Brain microvascular endothelial cell (primary cell): ENCODE measurements at regions not wholly inside any gene's neighbourhood (a gene's known extent, or its start where the extent isn't known, plus 50 kb on each side); places are given as distances from the start of the nearest gene placed in this dataset.

Experiments used
- DNase-seq: peaks from one replicate; pipeline ENCODE4 v3.0.0-alpha.2; 2020
- H3K27ac ChIP-seq: fragments of 250-450 bp; sonication (Bioruptor Pico); 2 replicates; pipeline ENCODE4 v1.5.1; 2020; ENCODE audit warnings: mild to moderate bottlenecking, moderate library complexity
- H3K27me3 ChIP-seq: fragments of 250-450 bp; sonication (Bioruptor Pico); replicated peaks from 2 replicates; pipeline ENCODE4 v1.5.1; 2020; ENCODE audit warnings: mild to moderate bottlenecking
- H3K36me3 ChIP-seq: fragments of 250-450 bp; sonication (Bioruptor Pico); replicated peaks from 2 replicates; pipeline ENCODE4 v1.5.1; 2020; ENCODE audit warnings: mild to moderate bottlenecking
- H3K4me3 ChIP-seq: 2 replicates; pipeline ENCODE4 v1.5.1; 2011; ENCODE audit warnings: low read depth, mild to moderate bottlenecking, control low read depth, low read length, moderate library complexity
- in situ Hi-C: cut with HindIII; loops from 2 replicates; pipeline ENCODE4 v1.10.0; 2017; ENCODE audit warnings: low sequenced_read_pairs, low pct_ligation_motif_present
- TF ChIP-seq, protein P1 (sequence below): IDR thresholded peaks from 2 replicates; pipeline ENCODE4 v1.5.1; 2011; ENCODE audit warnings: low read depth, mild to moderate bottlenecking, moderate library complexity, low read length, control low read depth, inconsistent platforms; ENCODE audit errors: missing control alignments

- Histone ChIP-seq H3K36me3 (no peaks in the 10 kb centered on the region), H3K4me3 (no peak overlapping the region), H3K27me3 (no peaks in the 10 kb centered on the region), H3K27ac (no peak overlapping the region)
- in situ Hi-C loops = no loop called here
- TF ChIP-seq, protein P1, sequence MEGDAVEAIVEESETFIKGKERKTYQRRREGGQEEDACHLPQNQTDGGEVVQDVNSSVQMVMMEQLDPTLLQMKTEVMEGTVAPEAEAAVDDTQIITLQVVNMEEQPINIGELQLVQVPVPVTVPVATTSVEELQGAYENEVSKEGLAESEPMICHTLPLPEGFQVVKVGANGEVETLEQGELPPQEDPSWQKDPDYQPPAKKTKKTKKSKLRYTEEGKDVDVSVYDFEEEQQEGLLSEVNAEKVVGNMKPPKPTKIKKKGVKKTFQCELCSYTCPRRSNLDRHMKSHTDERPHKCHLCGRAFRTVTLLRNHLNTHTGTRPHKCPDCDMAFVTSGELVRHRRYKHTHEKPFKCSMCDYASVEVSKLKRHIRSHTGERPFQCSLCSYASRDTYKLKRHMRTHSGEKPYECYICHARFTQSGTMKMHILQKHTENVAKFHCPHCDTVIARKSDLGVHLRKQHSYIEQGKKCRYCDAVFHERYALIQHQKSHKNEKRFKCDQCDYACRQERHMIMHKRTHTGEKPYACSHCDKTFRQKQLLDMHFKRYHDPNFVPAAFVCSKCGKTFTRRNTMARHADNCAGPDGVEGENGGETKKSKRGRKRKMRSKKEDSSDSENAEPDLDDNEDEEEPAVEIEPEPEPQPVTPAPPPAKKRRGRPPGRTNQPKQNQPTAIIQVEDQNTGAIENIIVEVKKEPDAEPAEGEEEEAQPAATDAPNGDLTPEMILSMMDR = no peak
- no peak for DNase-seq
Observed at GRCh38 chr3:3589715-3590130, 209.5 kb upstream of the LRRN1 start.

GRCh38 chr3:3587647-3587972 is 211.6 kb upstream of the LRRN1 start:
- H3K36me3 ChIP-seq = no peaks in the 10 kb centered on the region
- in situ Hi-C loops = no loop called here
- H3K4me3 ChIP-seq = no peak overlapping the region
- H3K27ac ChIP-seq = no peak overlapping the region
- TF ChIP-seq, protein P1 = no peak
- H3K27me3 ChIP-seq = no peaks in the 10 kb centered on the region
- no peak for DNase-seq

DNA sequence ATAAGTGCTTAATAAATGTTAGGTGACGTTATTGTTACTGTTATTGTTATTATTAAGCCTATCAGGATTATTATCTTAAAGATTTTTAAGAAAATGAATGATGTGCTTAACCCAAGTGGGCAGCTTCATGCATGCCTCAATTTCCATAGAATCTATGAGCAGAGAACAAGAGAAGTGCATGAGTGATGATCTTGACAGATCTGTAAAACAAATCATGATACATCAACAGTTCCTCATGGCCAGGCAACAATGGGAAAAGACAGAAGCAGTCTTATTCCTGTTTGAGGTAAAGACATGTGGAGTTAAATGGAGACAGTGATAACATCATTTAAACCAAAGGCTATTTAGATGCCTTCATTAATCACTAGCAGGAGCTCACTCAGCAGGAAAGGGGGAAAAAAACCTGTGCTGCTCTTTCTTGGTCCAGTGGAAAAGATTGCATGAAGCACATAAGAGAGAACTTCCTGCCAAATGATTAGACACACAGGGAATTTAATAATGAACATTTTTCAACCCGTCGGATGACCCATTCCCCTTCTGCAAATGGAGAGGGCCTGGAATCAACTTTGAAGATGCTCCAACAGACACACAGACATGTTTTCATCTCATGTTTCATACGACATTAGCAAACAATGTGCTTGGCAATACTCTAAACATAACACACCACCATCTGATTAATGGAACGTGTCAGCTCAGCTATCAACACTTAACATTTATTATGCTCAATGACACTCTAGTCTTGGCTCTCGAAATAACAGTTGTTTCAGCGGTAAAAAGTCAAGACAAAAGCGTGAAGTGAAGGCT is 212.2 kb upstream of the LRRN1 start:
- TF ChIP-seq, protein P1 = no peak
- Histone ChIP-seq H3K4me3 (no peak overlapping the region), H3K27me3 (no peaks in the 10 kb centered on the region), H3K36me3 (no peaks in the 10 kb centered on the region), H3K27ac (no peak overlapping the region)
- DNase-seq = no peak
- in situ Hi-C loops = no loop called here

DNA sequence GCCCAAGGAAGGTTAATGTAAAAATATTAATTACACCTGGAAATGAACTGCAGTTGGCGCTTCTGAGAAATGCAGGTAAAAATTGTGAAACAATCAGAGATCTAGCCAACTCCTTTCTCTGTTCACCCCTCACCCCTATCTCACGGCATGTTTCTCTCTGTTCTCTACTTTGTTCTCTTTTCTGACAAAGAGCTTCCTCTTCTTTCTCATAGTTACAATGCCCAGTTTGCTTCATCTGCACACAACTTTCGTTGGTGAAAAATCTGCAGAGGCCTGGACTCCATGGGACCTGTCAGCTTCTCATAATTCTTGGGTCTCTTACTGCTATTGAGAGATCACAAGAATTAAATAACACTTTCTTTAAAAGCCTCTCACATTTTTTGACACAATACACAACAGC is 212.9 kb upstream of the LRRN1 start:
- no peaks in the 10 kb centered on the region for H3K27me3 ChIP-seq
- DNase-seq = no peak
- TF ChIP-seq, protein P1 = no peak
- H3K4me3 ChIP-seq = no peak overlapping the region
- no peaks in the 10 kb centered on the region for H3K36me3 ChIP-seq
- in situ Hi-C loops = no loop called here
- H3K27ac ChIP-seq = no peak overlapping the region

DNA sequence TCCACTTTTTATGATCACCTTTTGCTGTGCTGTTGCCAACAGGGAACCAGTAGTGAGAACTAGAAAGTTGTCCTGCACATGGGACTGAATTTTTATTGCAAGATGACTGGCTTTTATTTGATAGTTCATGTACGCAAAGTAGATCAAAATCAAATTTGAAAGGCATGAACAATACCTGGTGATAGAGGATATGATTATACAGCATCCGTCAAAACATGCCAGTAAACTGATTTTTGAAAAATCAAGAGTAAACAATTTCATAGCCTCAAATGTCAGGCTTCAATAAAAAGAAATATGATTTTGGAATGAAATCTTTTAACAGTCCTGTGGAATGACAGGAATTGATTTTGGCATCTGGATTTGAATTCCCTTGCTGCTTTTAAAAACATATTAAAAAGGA is 219.6 kb upstream of the LRRN1 start:
- TF ChIP-seq, protein P1 = no peak
- no peak overlapping the region for H3K27ac ChIP-seq
- in situ Hi-C loops = no loop called here
- no peak overlapping the region for H3K4me3 ChIP-seq
- DNase-seq = no peak
- no peaks in the 10 kb centered on the region for H3K27me3 ChIP-seq
- no peaks in the 10 kb centered on the region for H3K36me3 ChIP-seq

DNA sequence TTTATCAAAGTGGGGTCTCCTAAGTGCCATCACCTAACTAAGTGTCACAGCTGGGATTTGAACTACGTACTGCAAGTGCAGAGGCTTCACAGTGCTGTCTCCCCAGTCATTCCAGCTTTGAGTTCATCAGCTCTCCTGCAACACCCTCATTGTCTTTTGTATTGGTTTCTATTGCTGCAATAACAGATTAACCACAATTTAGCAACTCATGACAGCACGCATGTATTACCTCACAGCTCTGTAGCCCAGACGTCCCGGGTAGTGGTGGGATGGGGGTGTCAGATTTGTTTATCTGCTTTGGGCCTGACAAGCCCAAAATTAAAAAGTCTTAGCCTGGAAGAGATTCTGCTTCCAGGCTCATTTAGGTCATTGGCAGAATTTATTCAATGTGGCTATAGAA is 220.5 kb upstream of the LRRN1 start:
- no peaks in the 10 kb centered on the region for H3K36me3 ChIP-seq
- TF ChIP-seq, protein P1 = no peak
- in situ Hi-C loops = no loop called here
- no peaks in the 10 kb centered on the region for H3K27me3 ChIP-seq
- H3K27ac ChIP-seq = no peak overlapping the region
- DNase-seq = no peak
- no peak overlapping the region for H3K4me3 ChIP-seq
